HCEC 1CT (cell line): ENCODE measurements at regions not wholly inside any gene's neighbourhood (a gene's known extent, or its start where the extent isn't known, plus 50 kb on each side); places are given as distances from the start of the nearest gene placed in this dataset.
"Not testable (repeated sequence)": the region's sequence is repeated elsewhere in the genome, so short reads cannot be mapped to it uniquely, and the experiment has no call there.

Source experiments
- DNase-seq: peaks from one replicate; pipeline ENCODE4 v3.0.0-alpha.2; 2017

- DNase-seq, result not testable (repeated sequence)
These were observed 51.5 kb upstream of the CDC42EP3 start for GRCh38 chr2:37722971-37723370.

GRCh38 chr2:37730037-37730818 is 58.8 kb upstream of the CDC42EP3 start:
- DNase-seq, result no peak

- DNase-seq, result not testable (repeated sequence)
These were observed 61.0 kb upstream of the CDC42EP3 start for GRCh38 chr2:37732412-37732811.

- DNase-seq, result no peak
These were observed 61.8 kb upstream of the CDC42EP3 start for GRCh38 chr2:37733251-37733650.

- DNase-seq, result not testable (repeated sequence)
These were observed 62.5 kb upstream of the CDC42EP3 start for GRCh38 chr2:37733955-37734354.

GRCh38 chr2:37734891-37735523 is 63.6 kb upstream of the CDC42EP3 start:
- DNase-seq, result peak; percentile 66

GRCh38 chr2:37735524-37735910 is 64.1 kb upstream of the CDC42EP3 start:
- peak; percentile 53 for DNase-seq

- peak; percentile 11 for DNase-seq
These were observed 66.1 kb upstream of the CDC42EP3 start for GRCh38 chr2:37737507-37737906.

GRCh38 chr2:37738266-37738885 is 66.9 kb upstream of the CDC42EP3 start:
- no peak for DNase-seq

- DNase-seq, result no peak
These were observed 67.7 kb upstream of the CDC42EP3 start for GRCh38 chr2:37739153-37739552.

GRCh38 chr2:37740164-37740739 is 68.8 kb upstream of the CDC42EP3 start:
- no peak for DNase-seq

- DNase-seq, result peak; percentile 69
These were observed 70.8 kb upstream of the CDC42EP3 start for GRCh38 chr2:37742286-37742685.

GRCh38 chr2:37744010-37744409 is 72.6 kb upstream of the CDC42EP3 start:
- DNase-seq, result no peak

- not testable (repeated sequence) for DNase-seq
These were observed 73.5 kb upstream of the CDC42EP3 start for GRCh38 chr2:37744961-37745360.

- not testable (repeated sequence) for DNase-seq
These were observed 74.6 kb upstream of the CDC42EP3 start for GRCh38 chr2:37746011-37746410.

GRCh38 chr2:37746883-37747282 is 75.4 kb upstream of the CDC42EP3 start:
- no peak for DNase-seq

GRCh38 chr2:37748541-37748940 is 77.1 kb upstream of the CDC42EP3 start:
- no peak for DNase-seq

- DNase-seq, result not testable (repeated sequence)
These were observed 78.8 kb upstream of the CDC42EP3 start for GRCh38 chr2:37750286-37750685.

GRCh38 chr2:37752766-37753165 is 81.3 kb upstream of the CDC42EP3 start:
- no peak for DNase-seq

- DNase-seq, result no peak
These were observed 82.3 kb upstream of the CDC42EP3 start for GRCh38 chr2:37753758-37754157.

- not testable (repeated sequence) for DNase-seq
These were observed 84.6 kb upstream of the CDC42EP3 start for GRCh38 chr2:37755961-37756559.

- DNase-seq, result not testable (repeated sequence)
These were observed 86.0 kb upstream of the CDC42EP3 start for GRCh38 chr2:37757456-37757855.

GRCh38 chr2:37758141-37758601 is 86.7 kb upstream of the CDC42EP3 start:
- not testable (repeated sequence) for DNase-seq
